ENCODE measurements at regions not wholly inside any gene's neighbourhood (a gene's known extent, or its start where the extent isn't known, plus 50 kb on each side); places are given as distances from the start of the nearest gene placed in this dataset.

DNA sequence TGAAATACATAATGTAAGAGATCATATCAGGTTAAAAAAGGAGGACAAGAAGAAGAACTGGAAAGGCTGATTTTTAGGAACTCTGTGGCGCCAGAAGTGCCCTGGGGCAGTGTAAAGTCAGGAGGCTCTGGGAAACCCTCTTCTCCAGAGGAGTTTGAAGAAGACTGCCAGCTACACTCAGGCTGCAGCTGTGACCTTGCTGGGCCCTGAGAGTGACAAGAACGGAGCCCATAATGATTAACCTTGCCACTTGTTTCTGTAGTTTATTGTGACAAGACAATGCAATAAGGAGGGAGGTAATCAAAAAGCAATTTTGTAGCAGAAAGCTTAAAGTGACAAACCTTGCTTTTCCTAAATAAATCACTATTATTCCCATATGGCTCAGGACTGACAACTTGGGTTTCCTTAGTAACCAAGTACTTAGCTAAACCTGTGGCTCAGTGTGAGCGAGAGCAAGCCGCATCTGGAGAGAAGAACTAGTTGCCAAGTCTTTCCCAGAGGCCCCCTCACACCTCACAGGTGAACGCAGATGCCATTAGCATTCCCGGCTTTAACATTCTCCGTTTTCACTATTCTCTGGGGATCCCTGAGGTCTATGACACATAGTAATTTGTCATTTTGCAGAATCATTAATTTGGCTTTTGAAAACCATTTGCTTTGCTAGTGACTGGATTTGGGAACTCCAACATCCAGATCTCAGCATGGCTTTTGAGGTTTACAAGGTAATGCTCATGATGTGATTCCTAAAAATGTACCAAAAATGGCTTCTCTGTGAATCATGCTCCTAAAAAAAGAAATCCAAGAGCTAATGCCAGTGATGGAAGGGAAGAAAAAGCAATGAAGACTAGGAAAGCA is 115.9 kb downstream of the OMA1 start:
- no peak for DNase-seq

DNA sequence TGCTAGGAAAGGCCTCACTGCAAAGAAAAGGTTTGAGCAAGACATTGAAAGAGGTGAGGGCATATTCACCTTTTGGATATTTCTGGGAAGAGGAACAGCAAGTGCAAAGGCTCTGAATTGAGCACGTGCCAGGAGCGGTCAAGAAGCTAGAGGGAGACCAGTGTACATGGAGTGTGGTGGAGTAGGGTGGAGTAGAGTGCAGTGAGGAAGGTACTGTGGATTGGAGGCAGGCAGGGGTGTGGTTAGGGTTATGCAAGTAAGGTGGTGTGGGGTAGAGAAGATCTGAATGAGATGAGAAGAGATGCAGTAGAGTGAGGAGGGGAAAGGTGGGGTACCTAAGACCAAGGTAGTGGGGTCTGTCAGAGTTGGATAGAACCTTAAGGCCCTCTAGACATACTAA is 119.6 kb downstream of the OMA1 start:
- DNase-seq = no peak

DNA sequence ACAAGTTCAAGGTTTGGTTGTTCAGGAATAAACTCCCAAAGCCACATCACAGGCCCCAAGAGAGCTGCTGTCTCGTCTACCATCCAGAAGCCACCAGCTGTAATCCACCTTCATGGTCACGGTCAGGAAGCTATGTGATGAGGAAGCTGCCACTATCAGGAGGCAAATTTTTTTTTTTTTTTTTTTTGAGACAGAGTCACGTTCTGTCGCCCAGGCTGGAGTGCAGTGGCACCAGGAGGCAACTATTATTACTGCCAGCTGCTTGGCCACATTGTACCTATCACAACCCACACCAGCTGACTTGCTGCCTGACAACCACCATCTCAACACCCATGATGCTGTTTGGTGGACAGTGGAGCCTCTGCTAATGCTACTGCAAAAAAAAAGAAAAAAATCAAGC is 124.1 kb downstream of the OMA1 start:
- DNase-seq = no peak

DNA sequence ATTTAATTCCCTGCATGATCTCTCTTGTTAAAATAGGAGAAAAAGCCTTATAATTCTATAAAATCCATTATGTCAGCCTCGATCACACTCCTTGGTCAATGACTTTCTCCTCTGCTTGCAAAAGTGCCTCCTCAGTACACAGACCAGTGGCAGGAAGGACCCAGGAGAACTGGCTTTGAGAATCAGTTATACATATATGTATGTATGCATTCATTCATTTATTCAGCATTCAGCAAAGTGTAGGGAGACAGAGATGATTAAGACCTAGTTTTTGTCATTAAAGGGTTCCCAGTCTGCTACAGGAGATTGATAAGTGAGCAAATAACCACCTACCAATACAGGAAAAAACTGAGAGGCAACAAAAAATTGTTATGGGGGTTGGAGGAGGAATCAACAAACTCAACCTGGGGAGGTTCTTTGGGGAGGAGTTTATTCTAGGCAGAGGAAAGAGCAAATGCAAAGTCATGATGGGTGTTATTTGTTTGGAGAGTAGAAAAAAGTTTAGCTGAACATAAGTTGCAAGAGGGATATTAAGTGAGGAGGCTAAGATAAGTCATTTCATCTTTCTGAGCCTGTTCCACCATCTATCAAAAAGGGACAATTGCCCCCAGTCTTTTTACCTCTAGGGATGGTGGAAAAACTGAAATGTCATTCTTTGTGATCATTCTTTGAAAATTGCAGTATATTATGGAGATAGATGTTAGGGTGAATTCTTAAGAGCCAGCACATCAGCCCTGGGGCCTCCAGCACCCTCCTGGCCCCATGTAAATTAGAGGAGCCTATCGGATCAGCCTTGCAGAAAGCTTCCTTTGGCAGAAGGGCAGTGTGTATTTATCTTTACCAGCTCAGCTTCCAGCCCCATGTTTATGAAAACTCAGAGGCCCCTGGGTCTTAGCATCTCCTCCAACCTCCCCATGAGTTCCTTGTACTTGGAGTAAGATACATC is 128.0 kb downstream of the OMA1 start:
- DNase-seq = no peak

DNA sequence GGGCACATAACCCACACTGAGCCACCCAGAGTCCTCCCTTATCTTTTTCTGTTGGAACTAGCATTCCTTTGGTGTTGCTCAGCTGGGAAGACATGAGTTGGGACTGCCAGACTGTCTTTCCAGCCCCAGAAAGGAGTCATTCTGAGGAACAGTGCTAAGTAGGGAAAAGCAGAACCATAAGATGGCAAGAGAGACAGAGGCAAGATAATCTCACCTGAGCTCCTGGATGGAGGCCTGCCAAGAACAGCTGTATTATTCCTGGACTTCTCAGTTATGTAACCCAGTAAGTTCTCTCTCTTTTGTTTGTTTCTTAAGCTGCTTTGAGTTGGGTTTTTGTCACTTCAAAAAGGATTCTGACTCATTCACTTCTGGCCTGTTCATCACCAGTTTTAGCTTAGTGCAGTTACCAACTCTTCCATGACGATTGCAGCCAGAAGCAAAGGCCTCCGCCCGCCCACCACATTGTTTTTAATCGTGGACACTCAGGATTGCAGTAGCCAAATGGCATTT is 134.4 kb downstream of the OMA1 start:
- DNase-seq = no peak

DNA sequence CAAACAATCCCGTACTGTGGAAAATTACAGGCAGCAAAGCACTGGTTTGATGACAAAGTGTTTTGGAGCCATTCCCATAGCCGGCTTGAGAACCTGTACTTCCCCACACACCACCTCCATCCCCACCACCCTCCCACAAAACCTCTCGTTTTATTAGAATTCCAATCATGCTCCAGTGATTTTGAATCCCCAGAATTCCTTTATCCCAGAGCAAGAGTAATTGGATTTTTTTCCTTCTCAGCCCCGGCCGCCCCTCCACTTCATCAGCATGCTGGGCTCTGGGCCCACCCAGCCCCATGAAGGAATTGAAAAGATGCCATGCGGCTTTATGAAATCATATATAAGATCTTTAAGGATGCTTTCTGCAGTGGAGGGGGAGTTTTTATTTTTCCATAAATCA is 136.6 kb downstream of the OMA1 start:
- DNase-seq = no peak

DNA sequence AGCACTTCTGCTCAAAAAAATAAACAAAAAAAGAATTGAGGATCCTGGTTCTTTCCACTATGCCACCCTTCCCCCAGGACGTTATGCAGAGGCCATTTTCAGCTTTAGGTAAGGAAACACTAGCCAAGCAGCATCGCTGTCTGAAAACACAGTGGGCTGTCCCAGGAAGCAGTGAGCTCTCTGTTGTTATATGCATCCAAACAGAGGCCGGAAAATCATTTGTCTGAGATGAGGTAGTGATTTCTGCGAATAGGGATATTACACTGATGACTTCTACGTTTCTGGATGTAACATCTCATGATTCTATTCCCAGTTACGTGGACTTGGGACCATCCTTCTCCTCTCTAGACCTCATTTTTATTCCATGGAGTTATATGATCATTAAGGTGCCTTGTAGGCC is 137.2 kb downstream of the OMA1 start:
- no peak for DNase-seq

DNA sequence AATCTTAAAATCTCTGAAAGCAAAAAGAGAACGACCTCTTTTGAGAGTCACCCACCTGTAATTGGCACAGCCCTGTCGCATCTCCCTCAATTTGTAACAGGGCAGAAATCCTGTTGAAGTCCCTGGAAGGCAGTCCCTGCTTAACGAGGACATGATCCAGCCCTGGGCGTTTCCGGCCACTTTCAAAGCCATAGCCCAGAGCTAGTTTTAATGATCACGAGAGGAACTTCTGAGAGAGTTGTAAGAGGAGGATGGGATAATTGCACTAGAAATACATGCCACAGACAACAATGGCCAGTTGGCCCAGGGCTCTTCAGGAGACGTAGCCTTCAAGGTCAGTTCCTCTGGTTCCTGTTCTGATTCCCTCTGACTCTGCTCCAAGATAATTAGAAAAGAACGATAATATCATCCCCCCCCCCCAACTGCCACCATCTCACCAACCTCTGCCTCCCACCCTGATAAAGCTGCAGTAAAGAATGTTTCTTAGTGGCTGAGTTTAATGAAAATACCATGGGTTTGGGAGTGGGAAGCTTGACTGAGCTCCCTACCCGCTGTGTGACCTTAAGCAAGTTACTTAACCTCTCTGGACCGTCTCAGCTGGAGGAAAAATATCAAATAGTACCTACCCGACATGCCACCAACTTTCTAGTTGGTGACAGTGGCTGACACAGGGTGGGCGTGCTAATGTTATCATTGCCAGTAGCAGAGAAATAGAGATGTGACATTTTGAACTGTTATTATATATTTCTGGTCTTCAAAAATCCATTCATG is 140.0 kb downstream of the OMA1 start:
- no peak for DNase-seq

DNA sequence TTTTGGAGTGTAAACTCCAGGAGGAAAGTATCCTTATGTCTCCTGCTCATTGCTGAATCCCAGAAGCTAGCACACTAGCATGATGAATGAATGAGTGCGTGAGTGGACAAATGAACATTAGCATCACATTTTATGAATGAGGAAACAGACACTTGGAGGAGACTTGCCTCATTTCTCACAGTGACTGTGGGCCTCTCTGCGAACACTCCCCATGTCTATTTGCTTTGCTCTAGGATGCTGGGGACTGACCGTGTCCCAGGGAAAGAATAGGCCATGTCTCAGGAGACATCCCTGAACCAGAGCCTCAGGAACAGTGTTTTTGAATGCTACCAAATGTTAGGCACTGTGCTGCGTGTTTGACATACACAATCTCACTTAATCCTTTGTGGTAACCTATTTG is 140.9 kb downstream of the OMA1 start:
- DNase-seq = no peak

DNA sequence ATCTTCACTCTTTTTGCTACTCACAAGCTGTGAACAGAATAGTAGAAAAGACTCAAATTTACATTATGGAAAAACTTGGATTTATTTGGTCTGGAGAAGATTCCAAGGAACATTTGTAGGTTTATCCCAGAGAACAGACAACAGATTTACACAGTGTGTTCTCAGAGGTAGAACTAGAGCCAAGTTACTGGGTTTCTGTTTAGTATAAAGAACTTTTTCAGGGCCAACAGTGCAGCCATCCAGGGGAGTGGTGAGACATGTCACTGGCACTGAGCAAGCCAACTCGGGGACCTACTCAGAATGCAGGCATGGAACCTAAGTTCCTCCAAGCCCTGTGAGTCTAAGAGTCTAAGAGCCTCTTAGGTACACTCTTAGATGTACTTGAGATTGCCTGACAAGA is 142.6 kb downstream of the OMA1 start:
- no peak for DNase-seq

DNA sequence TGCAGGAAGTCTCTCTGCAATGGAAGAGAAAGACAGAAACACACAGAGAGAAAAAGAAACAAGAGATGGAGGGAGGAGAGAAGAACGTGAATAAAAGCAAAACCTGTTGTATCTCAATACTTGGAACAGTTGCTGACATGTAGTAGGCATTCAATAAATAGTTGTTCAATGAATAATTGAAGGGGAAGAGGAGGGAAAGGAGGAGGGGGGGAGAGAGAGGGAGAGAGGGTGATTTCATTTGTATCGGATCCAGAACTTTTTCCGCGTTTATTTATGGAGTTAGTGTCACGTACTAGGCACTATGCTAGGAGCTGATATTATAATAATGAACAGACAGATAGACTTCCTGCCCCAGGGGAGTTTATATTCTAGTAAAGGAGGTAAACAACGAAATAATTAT is 144.1 kb downstream of the OMA1 start:
- DNase-seq = no peak

DNA sequence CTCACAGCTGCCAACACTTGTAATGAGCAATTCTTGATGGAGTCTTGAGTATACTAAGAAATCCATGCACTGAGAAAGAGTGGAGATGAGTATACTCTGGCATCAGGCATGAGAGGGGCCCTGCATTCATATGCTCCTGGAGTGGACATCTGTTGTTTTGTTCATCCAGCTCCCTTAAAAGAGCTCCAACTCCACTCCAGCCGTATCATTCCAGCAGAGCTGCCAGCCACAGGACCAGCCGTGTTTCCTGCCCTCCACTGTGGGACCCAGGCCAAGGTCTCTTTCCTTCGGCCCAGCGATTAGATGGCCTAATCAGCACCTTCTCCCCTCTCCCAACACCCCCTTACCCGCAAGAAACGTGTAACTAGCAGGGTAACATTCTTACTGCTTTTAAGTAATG is 144.5 kb downstream of the OMA1 start:
- DNase-seq = no peak

DNA sequence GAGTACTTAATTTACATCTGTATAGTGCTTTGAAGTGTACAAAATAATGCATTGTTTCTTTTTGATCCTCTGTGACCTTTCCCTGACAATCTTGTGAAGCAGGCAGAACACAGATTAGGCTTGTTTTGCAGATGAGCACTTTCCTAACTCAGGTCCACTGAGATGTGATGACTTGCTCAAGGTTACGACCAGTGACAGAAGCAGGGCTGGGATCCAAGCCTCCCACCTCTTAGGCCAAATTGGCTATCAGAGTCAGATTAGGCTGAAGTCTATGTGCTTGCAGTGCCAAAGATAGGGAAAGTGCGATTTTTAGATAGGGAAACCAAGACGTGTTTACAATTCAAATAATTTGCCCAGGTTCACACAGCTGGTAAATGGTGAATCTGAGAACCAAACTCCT is 147.3 kb downstream of the OMA1 start:
- no peak for DNase-seq

DNA sequence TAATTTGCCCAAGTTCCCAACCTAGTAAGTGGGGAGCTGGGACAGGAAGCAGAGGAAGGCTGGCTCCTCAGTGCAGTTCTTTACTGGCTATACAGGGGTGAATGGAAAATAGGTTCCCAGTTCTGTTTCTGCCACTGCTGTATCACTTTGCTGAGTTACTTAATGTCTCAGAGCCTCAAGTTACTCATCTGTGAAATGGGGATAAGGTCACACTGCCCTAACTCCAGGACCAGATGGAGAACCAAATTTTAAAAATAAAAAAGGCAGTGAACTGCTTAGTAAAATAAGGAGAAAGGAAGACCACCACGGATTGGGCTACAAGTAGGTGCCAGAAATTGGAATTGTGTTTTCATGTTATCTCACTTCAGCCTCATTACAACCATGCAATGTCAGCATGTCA is 147.8 kb downstream of the OMA1 start:
- no peak for DNase-seq

DNA sequence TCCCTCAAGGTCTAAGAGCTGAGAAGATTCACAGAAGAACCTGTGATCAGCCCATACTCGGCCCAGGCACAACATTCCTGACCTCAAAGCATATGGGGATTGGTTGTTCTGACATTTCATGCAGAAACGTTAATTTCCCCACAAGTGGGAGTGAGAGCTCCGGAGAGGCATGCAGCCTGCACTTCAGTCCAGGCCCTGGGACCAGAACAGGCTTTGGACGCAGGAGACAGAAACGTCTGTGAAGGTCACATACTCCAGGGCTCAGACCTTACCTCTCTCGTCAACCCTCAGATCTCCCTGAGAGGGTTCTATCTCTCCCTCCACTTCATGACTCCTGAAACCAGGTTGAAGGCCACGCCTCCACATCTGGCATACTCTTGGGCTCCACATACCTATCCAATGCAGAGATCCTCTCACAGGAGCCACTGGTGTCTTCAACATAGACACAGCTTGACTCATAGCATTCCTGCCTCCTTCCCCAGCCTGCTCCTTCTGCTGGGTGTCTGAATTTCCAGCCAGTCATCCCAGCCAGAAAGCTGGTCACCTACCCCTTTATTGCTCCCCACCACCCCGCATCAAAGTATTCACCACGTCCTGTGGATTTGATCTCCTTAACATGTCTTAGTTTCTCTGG is 149.2 kb downstream of the OMA1 start:
- no peak for DNase-seq

DNA sequence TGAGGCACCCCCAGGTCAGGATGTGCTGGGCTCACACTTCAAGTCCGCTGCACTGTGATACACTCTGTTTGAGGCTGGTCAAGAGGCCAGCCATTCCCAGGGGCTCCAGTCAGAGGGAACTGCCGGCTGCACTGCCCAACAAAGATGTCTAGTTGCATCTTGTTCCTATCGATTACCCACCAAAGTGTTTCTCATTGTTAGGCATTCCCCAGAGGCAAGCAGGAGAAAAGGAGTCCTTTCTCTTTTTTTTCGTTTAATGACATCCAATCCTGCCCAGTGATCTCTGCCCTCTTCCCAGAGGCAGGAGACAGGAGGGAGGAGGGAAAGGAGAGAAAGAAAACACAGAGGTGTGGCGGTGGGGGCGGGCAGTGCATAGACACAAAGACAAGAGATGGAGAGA is 150.4 kb downstream of the OMA1 start:
- no peak for DNase-seq

DNA sequence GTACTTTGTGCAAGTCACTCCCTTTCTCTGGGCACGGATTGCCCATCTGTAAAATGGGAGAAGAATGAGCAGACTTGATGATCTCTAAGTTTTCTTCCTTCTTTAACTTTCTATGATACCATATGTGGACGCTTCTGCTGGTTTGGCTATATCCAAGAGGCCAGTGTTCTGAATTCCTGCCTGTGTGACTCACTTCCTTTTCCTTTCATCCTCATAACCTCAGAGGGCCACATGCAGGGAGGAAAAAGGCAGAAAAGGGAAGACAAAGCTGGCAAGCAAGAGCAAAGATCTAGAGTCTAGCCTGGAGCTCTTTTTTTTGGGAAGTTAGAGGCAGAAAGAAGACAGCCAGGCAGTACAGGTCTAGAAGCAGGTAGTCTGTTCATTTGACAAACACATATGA is 151.2 kb downstream of the OMA1 start:
- no peak for DNase-seq

DNA sequence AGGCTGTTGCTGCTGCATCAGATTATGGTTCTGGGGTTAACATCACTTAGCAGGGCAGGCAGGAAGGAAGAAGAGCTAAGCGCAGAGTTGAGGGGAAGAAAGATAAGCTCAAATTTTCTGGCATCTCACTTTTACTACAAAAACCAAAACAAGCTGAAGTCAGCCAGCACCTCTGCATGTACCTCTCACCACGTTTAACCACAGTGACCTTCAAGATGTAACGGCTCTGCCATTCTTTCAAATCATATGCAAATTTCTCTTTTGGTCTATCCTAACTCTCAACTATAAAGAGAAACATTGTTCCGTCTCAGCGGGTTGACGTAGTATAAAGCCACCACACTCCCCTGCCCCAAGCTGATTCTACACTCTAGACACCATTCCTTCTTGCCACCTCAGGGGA is 154.4 kb downstream of the OMA1 start:
- no peak for DNase-seq

DNA sequence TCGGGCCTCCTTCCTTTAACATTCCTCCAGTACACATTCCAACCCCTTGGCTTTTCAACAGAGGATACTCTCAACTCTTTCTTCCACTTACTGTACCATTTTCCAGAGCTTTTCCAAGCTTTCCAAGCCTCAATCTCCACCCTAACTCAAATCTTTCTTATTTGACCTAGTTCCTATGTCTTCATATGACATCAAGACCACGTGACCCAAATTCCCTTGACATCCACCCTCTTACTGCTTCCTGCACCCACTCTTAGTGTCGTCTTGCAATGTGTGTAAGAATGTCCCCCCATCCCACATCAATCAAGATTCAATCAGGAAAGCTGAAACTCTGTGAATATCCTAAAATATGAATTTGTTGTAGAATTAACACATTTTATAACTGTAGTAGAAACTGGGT is 155.0 kb downstream of the OMA1 start:
- DNase-seq = no peak

DNA sequence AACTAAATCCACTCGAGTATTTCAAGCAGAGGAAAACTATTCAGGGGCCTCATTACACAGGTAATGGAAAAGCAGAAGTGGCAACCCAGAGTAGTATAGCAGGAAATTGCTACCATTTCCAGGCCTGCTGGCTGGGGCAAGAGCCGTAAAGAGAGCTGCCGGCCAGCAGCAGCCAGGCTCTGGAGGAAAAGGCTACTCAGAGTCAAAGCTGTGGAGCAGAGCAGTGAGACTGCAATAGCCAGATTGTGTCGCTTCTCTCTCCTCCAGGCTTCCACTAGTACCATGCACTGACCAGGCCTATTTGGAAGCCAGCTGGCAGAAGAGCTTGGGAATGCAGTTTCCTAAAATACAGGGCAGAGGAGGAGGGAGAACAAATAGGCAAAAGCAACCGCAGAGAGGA is 155.5 kb downstream of the OMA1 start:
- DNase-seq = no peak

DNA sequence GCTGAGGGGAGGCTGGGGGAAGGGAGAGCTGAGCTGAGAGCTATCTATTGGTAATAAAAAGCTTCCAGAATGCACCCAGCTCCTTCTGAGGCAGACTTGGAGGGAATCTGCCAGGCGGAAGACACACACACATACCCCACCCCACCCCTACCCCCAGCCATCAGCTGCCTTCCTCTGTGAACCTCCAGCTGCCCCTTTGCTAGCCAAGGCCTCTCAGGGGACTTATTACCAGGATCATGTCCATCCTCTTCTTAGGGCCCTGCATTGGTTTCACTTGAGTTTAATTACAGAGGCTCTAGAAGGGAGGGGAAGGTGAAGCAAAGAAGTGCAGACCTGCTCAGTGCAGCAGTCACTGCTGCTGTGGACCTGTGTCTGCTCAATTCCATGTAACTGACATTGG is 156.4 kb downstream of the OMA1 start:
- no peak for DNase-seq

DNA sequence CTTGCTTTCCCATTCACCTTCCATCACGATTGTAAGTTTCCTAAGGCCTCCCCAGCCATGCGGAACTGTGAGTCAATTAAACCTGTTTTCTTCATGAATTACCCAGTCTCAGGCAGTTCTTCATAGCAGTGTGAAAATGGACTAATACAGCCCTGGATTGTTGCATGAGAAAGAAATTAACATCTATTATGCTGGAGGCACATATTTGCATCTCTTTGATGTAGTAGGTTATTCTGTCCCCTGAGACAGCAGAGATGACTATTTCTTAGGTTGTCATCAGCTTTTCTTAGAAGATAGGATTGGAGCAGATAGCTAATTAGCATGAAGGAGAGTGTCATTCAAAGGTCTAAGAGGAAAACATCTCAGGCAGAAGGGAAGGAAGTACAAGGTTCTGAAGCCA is 166.2 kb downstream of the OMA1 start:
- no peak for DNase-seq

DNA sequence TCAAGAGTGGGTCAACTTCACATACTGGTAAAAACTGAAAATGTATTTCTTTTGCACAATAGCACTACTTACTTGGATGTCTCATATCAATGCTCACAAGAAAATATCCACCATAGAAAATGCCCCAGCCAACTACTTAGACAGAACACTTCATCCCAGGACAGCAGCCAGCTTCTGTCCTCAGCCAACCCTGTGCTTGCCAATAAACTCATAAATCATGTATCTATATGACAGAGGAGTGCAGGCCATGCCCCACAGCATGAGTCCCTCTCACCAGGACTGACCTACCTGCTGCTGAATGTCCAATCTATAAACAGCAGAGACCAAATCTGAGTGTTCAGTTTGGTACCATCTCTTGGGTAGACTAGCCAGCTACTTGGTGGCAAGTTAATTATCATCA is 179.3 kb downstream of the OMA1 start:
- DNase-seq = no peak
